GM18907 (cell line): ENCODE measurements at regions not wholly inside any gene's neighbourhood (a gene's known extent, or its start where the extent isn't known, plus 50 kb on each side); places are given as distances from the start of the nearest gene placed in this dataset.
"Not testable (repeated sequence)": the region's sequence is repeated elsewhere in the genome, so short reads cannot be mapped to it uniquely, and the experiment has no call there.

Experiments
- ATAC-seq: cut with Tn5 transposase; IDR thresholded peaks from one replicate; pipeline ENCODE4 v1.9.1; 2021; ENCODE audit warnings: mild to moderate bottlenecking, moderate library complexity; ENCODE audit not compliant: unreplicated experiment

- no peak for ATAC-seq
These were observed 738.0 kb upstream of the AADAT start for GRCh38 chr4:170827562-170828274.

DNA sequence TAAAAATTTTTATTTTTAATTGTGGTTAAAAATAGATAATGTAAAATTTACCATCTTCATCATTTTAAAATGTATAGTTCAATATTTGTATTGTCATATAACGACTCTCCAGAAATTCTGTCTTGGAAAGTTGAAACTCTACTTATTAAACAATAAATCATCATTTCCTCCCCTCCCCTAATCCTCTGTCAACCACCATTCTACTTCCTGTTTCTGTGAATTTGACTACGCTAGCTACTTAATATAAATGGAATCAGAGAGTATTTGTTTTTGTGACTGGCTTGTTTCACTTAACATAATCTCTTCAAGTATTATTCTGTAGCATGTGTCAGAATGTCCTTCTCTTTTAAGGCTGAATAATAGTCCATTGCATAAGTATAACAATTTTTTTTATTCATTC, 729.0 kb upstream of the AADAT start:
- ATAC-seq = no peak

GRCh38 chr4:170805352-170805751, 715.6 kb upstream of the AADAT start:
- no peak for ATAC-seq

DNA sequence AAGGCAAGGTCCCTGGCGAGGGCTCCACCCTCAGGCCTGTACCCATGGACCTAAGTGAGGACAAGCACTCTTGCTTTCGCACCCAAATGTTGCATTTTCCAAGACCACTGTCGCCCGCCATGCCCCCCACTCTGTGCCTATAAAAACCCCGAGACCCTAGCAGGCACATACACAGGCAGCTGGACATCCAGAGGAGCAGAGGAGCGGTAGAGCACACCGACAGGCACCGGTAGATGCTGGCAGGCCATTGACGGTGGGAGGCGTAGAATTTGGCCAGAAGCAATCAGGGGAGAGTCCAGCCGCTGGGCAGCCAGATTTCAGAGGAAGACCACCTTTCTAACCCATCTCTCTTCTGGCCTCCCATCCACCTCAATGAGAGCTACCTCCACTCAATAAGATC, 715.2 kb upstream of the AADAT start:
- no peak for ATAC-seq

GRCh38 chr4:170803492-170803891, 713.7 kb upstream of the AADAT start:
- ATAC-seq = no peak

DNA sequence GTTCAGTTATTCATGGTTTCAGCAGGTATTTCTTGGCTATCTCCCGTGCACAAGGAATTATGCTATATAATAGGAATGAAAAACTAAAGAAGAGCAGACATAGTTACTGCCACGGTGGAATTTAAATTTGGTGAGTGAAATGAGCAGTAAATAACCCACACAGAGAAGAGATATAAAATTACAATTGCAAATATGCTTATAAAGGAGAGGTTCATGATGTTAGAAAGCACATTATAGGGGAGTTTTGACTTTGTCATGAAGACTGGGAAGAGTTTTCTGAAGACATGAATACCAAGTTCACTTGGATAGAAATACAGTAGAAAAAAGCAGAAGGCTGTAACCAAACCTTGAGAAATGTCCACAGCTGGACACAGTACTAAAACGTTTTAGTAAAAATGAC, 712.0 kb upstream of the AADAT start:
- ATAC-seq = no peak

GRCh38 chr4:170794525-170794924, 704.8 kb upstream of the AADAT start:
- no peak for ATAC-seq

- ATAC-seq = not testable (repeated sequence)
These were observed 698.8 kb upstream of the AADAT start for GRCh38 chr4:170788540-170789051.

GRCh38 chr4:170777663-170778062, 687.9 kb upstream of the AADAT start:
- no peak for ATAC-seq

DNA sequence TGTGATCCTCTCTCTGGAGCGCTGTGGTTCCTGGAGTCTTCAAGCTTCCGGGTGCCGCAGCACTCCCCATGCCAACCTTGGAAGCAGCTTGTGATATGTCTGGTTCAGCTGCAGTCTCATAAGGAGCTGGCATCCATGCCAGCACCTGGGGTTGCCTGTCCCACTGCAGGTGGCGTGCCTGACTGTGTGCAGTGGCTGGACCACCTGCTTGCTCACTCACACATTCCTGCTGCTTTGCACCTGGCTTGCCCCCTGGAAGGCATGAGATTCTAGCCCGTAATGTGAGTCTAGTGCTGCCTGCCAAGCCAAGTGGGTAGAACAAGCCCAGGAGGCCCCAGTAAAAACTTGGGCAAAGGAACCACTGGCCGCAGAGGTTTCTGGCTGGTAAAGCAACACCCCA, 687.2 kb upstream of the AADAT start:
- ATAC-seq = no peak

DNA sequence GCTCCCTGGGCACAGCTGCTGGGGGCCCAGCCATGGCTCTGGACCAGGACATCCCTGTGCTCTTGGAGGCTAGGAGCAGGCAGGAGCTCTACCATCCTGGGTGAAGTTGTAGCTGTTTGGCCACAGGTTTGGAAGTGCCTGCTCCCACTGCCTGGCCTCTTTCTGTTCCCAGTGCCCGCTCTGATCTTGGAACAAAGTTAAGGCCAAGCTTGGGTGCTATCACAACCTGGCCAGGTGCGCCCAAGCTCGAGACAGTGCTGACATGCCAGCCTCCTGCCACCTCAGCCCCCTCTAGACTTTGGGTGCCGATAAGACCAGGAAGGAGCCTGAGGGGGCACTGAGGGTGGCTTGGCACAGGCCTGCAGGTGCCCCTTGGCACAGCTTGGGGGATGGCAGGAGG, 686.1 kb upstream of the AADAT start:
- ATAC-seq = no peak

DNA sequence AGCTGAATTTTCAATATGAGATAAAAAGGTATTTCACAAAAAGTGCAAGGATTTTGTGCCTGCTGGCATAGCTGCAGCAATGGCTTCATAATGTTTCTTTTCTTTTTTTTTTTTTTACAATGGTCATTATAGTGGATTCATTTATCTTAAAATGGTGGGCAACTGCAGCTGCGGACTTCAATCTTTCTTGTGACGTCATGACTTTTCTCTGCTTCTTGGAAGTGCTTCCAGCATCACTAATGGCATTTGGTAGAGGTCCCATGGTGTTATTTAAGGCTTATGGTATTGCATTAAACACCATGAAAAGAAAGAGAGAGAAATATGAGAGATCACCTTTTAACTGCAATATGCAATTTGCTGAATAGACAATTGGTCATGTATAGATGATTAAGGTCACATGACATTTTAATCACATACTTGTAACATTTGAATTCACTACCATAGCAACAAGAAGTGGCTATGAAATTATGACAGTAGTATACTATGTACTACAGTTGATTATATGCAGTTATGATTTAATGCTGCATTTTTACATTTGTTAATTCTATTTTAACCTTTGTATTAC, 684.0 kb upstream of the AADAT start:
- no peak for ATAC-seq

GRCh38 chr4:170772429-170772828, 682.7 kb upstream of the AADAT start:
- ATAC-seq = no peak

DNA sequence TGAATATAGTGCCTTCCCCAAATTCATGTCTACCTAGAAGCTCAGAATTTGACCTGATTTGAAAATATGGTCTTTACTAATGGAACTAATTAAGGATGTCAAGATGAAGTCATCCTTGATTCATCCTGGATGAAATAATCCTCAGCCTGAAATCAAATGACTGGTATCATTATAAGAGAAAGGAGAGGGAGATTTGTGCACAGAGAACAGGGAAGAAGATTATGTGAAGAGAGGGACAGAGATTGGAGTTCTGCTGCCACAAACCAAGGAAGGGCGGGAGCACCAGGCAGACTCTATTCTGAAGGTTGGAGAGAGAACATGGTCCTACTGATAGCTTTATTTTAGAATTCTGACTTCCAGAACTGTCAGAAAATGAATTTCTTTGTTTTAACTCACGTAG, 680.9 kb upstream of the AADAT start:
- ATAC-seq = no peak

- no peak for ATAC-seq
These were observed 680.1 kb upstream of the AADAT start for GRCh38 chr4:170769862-170770261.

DNA sequence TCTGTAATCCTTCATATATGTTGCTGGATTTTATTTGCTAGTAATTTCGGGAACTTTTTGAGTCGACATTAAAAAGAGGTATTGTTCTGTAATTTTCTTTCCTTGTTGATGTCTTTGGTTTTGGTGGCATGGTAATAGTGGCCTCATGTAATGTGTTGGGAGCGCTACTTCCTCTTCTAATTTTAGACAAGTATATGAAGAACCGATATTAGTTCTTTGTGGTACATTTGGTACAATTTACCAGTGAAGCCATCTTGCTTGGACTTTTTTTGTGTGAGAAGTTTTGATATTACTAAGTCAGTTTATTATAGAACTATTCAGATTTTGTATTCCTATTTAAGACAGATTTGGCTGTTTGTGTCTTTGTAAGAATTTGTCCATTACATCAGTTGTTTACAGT, 669.2 kb upstream of the AADAT start:
- no peak for ATAC-seq

DNA sequence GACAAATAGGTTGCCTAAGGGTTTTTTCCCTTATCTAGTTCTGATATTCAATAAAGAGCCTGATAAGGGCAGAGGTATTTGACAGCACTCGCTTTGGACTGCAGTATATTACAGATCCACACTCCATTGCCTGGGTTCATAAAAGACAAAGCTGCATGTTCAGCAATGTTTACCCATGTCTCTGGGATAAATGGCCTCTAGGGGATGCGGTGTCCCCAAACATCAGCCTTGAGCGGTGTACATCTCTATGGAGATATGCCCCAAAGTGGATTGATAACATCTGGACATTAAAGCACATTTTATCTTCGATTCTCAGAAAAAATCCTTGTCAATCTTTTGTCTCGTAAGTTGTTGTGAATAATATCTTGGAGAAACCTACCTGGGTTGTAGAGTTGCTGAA, 660.8 kb upstream of the AADAT start:
- ATAC-seq = no peak

GRCh38 chr4:170748975-170749374, 659.2 kb upstream of the AADAT start:
- no peak for ATAC-seq

GRCh38 chr4:170743633-170744032, 653.9 kb upstream of the AADAT start:
- ATAC-seq = no peak

DNA sequence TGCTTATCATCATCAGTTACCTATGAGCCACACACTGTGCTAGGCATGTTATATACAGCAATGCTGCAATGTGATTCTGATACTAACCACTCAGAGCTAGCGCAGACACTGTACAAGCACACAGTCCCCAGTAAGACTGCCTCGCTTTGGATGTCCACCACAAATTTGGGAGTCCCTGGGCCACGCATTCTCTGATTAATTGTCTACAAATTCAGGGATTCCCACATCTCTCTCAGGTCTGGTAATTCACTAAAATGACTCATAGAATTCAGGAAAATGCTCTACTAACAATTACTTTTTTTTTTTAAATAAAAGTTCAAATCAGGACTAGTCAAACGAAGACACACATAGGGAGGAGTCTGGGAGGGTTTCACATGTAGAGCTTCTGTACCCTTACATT, 652.1 kb upstream of the AADAT start:
- ATAC-seq = no peak

DNA sequence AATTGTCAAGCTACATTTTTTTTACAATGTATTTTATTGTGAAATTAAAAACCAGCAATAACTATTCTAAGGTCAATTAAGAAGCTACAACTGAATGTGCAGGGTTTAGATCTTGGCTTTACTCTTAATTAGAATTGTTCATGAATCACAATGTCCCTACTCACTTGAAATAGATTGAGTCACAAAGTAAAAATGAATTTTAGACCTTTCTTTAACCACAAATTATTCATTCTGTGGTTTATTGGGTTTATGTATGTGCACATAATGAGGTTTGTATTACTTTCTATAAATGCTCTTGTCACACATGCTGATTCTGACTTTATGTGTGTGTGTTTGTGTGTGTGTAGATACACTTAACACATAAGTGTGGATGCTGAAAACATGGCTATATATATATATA, 647.0 kb upstream of the AADAT start:
- ATAC-seq = no peak

DNA sequence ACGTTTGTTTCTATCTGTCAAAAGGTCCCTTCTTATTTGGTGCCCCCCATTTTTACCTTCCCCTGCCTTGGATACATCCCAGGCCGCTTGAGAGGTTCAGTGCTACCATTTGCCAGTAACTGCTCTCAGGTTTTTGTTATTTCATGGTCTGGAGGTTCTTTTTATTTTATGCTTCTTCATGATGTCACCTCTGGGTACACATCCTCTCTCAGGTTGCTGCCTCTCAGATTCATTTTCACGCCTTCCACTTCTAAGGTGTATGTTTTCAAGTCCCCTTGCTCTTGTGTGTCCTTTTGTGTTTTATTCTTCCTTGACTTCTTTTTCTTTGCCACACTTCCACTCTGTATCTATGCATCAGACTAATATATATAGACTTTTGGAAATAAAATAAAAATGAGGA, 640.1 kb upstream of the AADAT start:
- ATAC-seq = no peak

- ATAC-seq = no peak
These were observed 639.5 kb upstream of the AADAT start for GRCh38 chr4:170729236-170729635.
